ENCODE measurements at regions not wholly inside any gene's neighbourhood (a gene's known extent, or its start where the extent isn't known, plus 50 kb on each side); places are given as distances from the start of the nearest gene placed in this dataset.

- no peak overlapping the region for H3K27ac ChIP-seq
- no peak for TF ChIP-seq CTCF (conservative IDR thresholded peaks at IDR 0.05)
- no peak for TF ChIP-seq ZFX (IDR thresholded peaks at IDR 0.05)
Observed at GRCh38 chr14:55756557-55756956, 176.6 kb downstream of the KTN1 start.

- no peak overlapping the region for H3K27ac ChIP-seq
- TF ChIP-seq ZFX (IDR thresholded peaks at IDR 0.05): no peak
- no peak for TF ChIP-seq CTCF (conservative IDR thresholded peaks at IDR 0.05)
Observed at GRCh38 chr14:55758796-55759195, 178.8 kb downstream of the KTN1 start.

- H3K27ac ChIP-seq: no peak overlapping the region
- TF ChIP-seq CTCF (conservative IDR thresholded peaks at IDR 0.05) (no peak), ZFX (IDR thresholded peaks at IDR 0.05) (no peak)
Observed at GRCh38 chr14:55760789-55761566, 181.0 kb downstream of the KTN1 start.

DNA sequence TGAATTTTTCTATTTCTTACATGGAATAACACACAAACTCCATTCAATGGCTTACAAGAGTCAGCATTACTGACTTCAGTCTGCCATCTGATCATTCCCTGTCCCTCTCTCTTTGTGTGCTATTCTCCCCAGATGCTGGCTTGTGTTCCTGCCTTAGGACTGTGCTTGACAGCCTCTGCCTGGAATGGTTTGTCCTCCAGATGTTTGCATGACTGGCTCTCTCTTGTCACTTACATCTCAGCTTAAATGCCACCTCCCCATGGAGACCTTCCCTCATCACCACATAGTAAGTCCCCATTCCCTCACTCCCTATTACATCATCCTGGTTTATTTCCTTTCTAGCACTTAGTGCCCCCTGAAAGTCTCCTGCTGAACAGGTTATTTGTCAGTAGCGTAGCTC, 181.6 kb downstream of the KTN1 start:
- TF ChIP-seq ZFX (IDR thresholded peaks at IDR 0.05): 0 out of 2 replicates have a peak, but pooled peaks have one; percentile 6
- no peak for TF ChIP-seq CTCF (conservative IDR thresholded peaks at IDR 0.05)
- no peak overlapping the region for H3K27ac ChIP-seq

DNA sequence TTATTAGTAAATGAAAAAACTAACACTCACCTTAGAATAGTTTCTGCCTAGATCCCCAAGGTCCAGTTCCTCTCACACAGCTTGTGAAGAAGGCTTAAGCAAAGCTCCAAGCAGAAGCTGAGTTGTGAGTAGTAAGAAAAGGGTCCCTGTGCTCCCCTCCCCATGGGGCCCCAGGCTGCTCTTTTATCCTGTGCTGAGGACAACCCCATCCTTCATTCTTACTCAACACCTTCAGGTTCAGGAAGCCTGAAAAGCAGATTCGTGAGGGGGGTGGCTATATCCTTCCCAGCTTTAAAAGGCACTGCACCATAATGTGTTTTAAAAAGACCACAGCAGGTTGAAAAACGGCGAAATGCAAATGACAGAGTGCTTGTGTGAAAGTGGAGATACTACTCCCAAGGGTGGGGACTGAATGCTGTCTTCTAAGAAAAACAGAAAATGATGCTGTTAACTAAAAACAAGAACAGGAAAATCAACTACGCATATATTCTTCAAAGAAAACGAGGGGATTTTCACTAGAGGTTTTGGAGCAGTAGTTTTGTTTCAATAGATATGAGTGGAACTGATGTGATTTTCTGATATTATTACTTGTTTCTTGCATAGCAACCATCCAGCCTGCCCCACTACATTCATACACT, 182.7 kb downstream of the KTN1 start:
- TF ChIP-seq CTCF (conservative IDR thresholded peaks at IDR 0.05) (no peak), ZFX (IDR thresholded peaks at IDR 0.05) (no peak)
- no peak overlapping the region for H3K27ac ChIP-seq

DNA sequence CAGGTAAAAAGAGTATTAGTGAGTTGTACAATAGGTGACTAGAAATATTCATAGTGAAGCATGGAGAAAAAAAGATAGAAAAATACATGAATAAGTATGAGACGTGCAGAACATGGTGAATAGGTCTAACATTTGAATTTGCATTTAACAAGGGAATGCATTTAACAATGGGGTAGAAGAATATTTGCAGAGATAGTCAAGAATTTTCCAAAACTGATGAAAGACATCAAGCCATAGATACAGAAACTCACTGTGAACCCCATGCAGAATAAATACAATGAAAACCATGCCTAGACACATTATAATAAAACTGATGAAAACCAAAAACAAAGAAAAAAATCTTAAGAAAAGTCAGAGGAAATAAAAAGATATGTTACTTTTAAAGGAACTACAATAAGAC, 184.8 kb downstream of the KTN1 start:
- H3K27ac ChIP-seq: no peak overlapping the region
- TF ChIP-seq CTCF (conservative IDR thresholded peaks at IDR 0.05): no peak
- no peak for TF ChIP-seq ZFX (IDR thresholded peaks at IDR 0.05)

DNA sequence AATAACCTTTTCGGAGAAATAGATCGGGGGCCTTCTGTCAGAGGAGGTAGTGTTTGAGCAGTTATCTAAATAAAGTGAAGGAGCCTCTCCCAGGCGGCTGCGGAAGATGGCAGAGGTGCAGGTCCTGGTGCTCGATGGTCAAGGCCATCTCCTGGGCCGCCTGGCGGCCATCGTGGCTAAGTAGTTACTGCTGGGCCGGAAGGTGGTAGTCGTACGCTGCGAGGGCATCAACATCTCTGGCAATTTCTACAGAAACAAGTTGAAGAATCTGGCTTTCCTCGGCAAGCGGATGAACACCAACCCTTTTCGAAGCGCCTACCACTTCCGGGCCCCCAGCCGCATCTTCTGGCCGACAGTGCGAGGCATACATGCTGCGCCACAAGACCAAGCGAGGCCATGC, 186.1 kb downstream of the KTN1 start:
- H3K27ac ChIP-seq: no peak overlapping the region
- TF ChIP-seq ZFX (IDR thresholded peaks at IDR 0.05): no peak
- no peak for TF ChIP-seq CTCF (conservative IDR thresholded peaks at IDR 0.05)
